ENCODE measurements at regions not wholly inside any gene's neighbourhood (a gene's known extent, or its start where the extent isn't known, plus 50 kb on each side); places are given as distances from the start of the nearest gene placed in this dataset.
"Not testable (repeated sequence)": the region's sequence is repeated elsewhere in the genome, so short reads cannot be mapped to it uniquely, and the experiment has no call there.

DNA sequence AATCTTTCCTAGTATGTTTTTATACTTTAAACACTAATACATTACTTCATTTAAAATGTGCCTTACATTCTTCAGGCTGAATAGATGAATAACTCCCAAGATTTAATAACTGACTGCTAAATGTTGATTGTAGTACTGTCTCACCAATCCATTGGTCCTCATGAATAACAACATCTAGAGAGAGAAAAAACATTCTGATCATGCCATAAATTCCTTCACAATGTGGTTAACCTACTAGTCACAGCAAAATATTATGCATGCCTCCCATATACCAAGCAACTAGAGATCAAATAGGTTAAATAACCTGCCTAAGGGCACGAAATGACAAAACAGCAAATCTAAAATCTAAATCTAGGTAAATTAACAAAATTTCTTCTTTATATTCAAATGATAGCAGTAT is 66.2 kb downstream of the SYT15 start:
- not testable (repeated sequence) for DNase-seq (ENCODE audit: low read depth)

DNA sequence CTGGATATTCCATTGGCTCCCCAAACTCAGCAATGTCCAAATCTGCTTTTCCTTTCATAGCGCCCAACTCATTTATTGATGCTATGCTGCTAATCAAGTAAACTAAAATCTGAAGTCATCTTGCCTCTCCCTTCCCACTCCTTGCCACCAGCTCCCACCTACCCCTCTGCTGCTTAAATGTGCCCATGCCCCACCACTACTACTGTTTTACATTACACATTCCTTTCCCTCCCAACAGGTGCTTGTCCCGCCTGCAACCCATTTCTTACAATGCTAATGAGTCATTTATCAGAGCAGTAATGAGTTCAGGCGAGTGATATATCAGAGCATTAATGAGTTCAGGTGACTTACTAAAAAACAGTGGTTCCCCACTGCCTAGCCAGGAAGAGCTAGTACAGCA is 67.2 kb downstream of the SYT15 start:
- DNase-seq (ENCODE audit: low read depth): not testable (repeated sequence)

DNA sequence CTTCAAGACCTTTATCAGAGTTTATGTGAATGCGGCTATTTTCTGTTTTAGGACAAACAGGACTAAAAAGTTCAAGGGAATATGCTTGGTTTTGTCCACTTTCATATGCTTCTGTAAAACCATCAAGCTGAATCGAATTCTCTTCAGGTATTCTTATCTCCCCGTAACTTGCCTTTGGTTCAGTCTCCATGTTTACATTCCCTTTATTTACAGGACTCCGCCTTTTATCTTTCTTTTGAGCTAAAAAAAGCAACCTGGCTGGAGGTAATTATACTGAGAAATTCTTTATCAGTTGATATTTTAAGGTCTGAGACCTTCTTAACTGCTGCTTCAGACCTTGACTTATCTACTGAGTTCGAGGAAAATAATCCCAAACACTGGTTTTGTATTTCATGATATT is 72.0 kb downstream of the SYT15 start:
- not testable (repeated sequence) for DNase-seq (ENCODE audit: low read depth)

DNA sequence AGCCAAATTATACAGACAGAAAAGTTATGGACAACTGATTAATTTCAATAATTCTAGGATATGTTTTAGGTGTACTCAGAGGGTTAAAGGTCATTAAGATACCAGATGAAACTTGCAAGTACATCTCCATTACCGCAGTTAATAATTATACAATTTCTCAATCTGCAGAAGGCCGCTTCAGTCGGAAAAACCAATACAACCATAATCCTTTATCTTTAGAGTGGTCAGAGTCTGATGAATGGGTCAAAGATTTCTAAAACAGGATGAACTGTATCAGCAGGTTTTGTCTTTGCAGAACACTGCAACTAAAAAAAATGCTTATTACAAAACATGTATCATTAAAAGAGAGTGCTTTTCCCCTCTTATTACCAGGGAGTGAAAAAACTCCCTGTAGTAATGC is 78.5 kb downstream of the SYT15 start:
- DNase-seq (ENCODE audit: low read depth): not testable (repeated sequence)

DNA sequence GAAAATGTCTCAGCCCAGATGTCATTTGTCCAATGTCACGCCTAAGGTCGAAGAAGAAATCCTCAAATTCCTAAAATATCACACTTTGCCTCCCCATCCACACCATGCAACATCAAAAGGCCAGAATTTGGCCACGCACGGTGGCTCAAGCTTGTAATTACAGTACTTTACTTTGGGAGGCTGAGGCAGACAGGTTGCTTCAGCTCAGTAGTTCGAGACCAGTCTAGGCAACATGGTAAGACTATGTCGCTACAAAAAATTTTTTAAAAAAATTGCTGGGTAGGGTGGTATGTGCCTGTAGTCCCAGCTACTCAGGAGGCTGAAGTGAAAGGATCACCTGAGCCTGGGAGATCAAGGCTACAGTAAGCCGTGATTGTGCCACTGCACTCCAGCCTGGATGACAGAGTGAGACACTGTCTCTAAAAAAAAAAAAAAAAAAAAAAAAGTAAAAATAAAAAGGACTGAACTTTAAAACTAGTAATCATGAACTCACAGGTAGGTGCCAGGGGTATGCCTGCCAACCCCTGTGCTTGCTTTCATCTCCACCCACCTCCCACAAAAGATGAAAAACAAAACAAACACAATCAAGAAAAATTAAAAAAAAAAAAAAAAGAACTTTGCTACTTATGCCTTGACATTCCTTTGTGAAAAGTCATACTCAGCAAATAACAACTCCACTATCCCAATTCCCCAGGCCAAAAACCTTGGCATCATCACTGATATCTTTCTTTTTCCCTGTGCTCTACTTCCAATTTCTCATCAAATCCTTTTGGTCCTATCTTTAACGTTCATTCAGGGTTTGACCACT is 81.3 kb downstream of the SYT15 start:
- DNase-seq (ENCODE audit: low read depth): peak; percentile 0

DNA sequence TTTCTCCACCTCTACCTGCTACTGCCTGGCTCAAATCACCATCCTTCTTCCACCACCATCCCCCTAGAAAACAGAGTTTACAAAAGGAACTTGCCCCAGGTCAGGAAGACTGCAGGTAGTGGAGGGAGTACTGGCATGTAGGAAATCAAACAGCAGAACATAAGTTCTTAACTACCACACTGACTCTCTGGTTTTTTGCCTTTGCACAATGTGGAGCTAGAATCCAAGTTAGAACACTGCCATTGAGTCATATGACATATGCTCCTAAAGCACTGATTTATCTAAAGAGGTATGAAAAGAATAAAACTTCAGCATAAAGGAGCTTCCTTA is 81.9 kb downstream of the SYT15 start:
- DNase-seq (ENCODE audit: low read depth): not testable (repeated sequence)

DNA sequence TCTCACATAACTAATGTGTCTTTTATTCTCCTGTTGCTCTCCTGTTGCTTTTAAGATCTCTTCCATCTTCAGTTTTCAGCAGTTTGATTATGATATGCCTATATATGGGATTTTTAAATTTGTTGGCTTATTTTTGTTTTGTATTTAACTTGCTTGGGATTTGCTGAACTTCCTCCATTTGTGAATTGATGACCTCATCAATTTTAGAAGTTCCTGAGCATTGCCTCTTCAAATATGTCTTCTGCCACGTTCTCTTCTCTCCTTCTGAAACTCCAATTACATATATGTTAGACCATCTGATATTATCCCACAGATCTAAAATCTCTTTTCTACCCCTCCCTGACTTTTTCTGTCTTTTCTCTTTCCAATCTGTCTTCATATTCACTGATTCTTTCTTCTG is 86.6 kb downstream of the SYT15 start:
- DNase-seq (ENCODE audit: low read depth): not testable (repeated sequence)

DNA sequence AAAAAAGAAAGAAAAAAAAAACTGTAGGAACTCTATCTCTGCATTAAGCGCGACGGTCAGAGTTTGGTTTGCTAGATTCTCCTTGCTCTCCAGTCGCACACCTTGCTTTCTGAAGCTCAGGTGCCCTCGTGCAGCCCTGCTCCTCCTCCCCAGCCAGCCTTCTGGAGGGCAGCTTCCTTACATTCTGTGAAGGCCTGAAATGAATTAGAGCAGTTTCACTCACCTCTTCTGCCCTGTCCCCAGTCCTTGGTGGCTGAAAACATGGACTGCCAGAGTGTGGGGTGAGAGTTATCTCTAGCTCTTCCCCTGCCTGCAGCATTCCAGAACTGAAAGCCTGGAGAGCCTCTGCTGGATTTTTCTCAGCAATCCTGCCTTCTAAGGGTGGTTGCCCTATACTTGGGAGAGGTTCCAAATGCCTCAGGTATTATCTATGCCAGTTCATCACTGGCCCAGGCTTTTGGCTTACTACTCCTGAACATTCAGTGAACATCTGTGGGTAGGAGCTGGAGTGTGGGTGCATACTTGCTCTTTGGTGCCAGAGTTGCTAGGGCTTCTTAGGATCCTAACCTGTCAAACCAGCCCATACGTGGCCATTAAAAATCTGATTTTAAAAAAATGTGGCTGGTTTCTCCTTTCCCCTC is 89.5 kb downstream of the SYT15 start:
- not testable (repeated sequence) for DNase-seq (ENCODE audit: low read depth)

DNA sequence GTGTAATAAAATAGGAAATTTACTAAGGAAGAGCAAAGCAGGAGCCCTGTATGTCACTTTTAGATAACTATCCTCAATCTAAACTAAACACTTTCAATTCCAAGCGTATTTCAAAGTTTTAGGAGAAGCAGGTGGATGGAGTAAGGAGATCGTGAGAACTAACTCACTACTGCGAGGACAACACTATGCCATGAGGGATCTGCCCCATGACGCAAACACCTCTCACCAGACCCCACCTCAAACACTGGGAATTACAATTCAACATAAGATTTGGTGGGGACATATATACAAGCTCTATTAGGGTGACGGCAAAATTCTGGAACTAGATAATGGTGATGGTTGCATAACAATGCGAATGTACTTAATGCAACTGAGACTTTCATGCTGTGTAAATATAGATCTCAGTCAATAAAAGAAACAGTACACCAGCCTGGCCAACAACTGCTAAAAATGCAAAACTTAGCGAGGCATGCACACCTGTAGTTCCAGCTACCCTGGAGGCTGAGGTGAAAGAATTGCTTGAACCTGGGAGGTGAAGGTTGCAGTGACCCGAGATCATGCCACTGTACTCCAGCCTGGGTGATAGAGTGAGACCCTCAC is 99.0 kb downstream of the SYT15 start:
- not testable (repeated sequence) for DNase-seq (ENCODE audit: low read depth)

DNA sequence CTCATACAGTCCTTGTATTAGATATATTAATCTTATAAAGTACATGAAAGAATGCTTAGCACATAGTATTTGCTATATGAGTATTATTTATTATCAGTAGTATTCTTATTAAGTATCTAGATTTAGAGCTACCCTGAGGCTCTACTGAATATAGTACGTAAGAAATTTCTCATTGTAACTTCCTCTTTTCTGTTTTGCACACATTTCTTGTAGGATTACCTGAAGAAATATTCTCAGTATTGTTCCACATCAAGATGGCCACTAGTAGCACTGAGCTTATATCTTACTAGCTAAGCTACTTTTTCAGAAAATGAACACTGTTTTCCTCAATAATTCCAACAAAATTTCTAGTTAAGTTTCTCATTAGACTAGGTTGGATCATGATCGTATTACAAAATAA is 112.5 kb downstream of the SYT15 start:
- DNase-seq (ENCODE audit: low read depth): not testable (repeated sequence)

DNA sequence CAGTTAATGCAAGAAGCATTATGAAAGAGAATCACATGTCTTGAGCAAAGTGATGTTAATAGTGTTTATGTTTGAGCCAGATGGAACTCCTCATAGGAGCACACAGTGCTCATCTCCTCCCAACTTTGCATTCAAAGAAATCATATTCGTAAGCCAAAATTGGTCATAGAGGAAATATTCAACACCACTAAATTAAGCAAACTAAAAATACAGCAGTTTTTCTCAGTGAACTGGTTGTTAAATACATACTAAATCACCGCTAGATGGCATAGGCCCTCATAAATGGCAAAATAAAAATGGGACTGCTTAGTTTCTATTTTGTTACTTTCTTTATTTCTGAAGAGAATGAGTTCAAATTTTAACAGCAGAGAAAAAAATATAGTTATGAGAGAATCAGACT is 114.3 kb downstream of the SYT15 start:
- not testable (repeated sequence) for DNase-seq (ENCODE audit: low read depth)

DNA sequence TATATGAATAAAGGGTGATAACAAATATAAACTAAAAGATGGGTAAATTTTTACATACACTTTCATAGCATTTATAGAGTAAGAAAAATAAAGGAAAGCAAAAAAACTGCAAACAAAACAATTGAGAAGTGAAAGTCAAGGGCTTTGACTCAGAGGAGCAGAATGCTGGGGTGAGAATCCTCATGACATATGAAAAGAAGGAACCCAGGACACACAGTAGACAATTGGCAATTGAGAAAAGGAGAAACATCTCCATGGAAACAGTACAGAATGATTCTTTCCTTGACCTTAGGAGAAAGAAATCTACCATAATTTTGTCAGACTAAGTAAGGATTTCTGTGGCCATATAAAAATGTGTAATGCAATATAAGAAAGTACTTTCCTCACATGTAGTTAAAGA is 138.3 kb downstream of the SYT15 start:
- DNase-seq (ENCODE audit: low read depth): not testable (repeated sequence)

DNA sequence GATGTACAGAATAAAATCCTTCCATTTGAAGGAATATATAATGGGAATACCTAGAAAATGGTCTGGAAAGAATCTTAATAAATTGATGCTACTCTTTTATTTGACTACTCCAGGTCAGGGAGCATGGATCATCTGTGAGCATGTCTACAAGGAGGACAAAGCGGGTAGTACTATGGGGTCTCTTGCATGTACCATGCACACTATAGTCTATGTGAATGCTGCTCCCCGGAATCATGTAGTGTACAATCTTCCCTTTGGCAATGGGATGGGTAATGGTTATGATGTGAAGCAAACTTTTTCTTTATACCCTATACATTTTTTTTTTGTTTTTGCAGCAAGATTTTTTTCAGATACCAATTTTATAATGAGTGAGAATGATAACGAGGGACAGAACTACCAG is 139.1 kb downstream of the SYT15 start:
- not testable (repeated sequence) for DNase-seq (ENCODE audit: low read depth)

DNA sequence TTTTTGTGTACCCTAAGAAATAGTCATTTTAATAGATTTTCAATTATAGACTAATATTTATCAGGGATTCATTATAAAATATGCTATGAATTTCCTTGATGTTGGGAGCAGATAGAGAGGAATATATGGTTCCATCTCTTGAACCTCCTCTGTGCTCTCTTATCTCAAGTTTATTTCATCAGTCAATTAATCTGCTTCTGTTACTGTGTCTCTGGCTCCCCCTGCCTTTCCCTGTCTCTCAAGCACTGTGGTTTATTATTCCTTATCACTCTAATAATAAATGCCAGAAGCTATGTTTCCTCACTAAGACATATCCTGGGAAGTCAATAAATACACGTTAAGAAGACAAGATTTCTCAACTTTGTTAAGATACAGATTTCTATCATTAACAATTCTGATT is 141.5 kb downstream of the SYT15 start:
- peak; percentile 27 for DNase-seq (ENCODE audit: low read depth)

DNA sequence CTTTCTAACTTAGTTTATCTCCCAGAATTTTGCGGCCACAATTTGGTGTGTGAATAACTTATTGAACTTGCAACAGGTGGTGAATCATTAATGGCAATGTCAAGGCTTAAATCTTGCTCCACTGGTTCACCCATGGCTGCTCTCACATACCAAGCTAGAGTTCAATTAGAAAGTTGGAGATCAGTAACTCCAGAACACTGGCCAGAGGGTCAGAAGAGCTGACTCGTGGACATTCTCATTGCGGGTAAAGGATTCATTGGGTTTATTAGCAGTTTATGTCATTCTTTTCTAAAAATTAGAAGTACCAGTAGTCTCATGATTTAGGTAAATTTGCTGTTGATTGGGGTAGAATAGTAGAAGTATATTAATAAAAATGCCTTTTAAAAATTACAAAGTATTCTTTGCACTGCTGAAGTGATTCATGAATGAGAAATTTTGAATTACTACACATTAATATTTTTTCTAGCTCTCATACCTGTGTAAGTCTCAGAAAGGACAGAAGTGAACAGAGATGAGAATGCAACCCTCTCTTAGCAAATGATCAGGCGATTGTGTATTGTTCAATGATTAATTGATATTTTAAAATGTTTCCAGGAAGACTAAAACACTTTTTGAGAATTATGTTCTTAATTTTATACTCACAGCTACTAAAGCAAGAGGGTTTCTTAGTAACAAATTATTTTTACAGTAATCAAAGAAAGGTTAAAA is 142.0 kb downstream of the SYT15 start:
- not testable (repeated sequence) for DNase-seq (ENCODE audit: low read depth)

DNA sequence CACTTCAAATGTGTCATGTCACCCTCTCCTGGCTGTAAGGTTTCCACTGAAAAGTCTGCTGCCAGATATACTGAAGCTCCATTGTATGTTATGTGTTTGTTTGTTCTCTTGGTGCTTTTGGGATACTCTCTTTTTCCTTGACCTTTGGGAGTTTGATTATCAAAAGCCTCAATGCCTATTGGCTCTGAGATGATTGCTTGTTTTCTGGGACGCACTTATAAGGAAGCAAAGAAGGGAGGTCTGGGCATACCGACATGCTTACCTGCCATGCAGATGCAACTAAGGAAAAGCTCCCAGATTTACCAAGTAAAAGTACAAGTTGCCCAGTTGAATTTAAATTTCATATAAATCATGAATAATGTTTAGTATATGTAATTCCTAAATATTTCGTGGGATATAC is 145.3 kb downstream of the SYT15 start:
- not testable (repeated sequence) for DNase-seq (ENCODE audit: low read depth)

DNA sequence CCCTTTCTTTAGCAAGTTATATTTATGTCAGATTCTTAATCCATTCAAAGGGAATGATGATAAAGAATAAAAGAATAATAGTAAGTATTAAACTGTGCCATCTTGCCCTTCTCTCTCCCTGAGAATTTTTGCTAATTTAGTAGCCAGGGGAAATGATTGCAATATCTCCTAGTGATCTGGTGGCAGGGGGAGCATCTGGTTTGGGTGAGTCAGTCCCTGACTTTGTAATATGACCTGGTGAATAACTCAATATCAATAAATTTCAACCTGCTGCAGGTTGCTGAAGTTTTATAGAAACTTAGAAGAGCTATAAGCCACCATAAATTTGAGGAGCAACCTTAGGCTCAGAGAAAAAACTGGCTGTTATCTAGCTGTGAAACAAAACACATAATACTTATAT is 149.4 kb downstream of the SYT15 start:
- not testable (repeated sequence) for DNase-seq (ENCODE audit: low read depth)

DNA sequence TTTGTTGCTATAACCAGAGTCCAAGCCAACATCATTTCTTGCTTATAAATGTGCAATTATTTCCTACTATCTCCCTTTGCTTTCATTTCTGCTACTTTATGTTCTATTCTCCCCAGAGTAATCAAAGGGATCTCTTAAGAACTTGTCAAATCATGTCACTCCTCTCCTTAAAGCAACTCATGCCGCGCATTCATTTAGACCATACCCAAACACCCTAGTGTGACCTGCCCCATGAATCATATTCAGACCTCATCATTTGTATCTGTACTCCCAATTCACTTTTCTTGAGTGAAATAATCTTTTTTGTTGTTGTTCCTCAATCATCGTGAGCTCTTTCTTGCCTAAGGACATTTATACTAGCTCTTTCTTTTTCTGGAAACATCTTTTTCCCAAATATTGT is 151.8 kb downstream of the SYT15 start:
- not testable (repeated sequence) for DNase-seq (ENCODE audit: low read depth)

DNA sequence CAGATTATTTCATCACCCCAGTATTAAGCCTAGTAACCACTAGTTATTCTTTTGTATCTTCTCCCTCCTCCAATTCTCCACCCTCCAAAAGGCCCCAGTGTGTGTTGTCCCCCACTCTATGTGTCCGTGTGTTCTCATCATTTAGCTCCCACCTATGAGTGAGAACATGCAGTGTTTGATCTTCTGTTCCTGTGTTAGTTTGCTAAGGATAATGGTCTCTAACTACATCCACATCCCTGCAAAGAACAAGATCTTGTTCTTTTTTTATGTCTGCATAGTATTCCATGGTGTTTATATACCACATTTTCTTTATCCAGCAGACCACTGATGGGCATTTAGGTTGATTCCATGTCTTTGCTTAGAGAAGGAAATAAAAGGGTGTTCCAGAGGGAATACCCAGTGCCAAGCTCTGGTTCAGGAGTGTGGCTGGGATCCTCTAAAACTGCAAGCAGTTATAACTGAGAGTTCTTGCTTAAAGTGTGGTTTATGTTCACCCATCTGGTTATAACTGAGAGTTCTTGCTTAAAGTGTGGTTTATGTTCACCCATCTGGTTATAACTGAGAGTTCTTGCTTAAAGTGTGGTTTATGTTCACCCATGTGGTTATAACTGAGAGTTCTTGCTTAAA is 154.8 kb downstream of the SYT15 start:
- not testable (repeated sequence) for DNase-seq (ENCODE audit: low read depth)

DNA sequence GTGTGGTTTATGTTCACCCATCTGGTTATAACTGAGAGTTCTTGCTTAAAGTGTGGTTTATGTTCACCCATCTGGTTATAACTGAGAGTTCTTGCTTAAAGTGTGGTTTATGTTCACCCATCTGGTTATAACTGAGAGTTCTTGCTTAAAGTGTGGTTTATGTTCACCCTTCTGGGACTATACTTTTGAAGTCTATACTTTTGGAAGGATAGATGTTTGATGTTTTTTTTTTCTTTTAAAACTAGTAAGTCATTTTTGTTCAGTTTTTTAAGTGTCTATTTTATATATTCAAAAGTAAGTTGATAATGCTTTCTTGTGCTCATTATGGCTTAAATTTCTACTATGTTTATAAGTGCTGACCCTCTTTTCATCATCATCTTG is 155.3 kb downstream of the SYT15 start:
- DNase-seq (ENCODE audit: low read depth): not testable (repeated sequence)

DNA sequence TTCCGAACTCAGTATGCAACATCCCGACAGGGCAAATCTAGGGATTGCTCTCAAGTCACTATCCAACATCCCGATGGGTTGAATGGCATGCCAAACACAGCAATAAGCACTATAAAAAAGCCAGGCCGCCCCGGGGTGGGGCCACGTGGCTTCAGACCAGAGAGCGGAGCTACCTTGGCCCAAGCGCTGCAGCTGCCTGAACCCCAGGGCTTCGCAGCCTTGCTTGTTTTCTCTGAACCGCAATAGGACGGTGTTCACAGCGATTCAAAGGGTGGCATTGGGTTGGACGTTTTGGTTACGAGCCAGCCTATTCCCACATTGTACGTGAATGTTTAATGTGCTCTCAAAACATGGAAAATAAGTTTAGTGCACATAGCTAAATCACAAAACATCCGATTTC is 161.0 kb downstream of the SYT15 start:
- not testable (repeated sequence) for DNase-seq (ENCODE audit: low read depth)

DNA sequence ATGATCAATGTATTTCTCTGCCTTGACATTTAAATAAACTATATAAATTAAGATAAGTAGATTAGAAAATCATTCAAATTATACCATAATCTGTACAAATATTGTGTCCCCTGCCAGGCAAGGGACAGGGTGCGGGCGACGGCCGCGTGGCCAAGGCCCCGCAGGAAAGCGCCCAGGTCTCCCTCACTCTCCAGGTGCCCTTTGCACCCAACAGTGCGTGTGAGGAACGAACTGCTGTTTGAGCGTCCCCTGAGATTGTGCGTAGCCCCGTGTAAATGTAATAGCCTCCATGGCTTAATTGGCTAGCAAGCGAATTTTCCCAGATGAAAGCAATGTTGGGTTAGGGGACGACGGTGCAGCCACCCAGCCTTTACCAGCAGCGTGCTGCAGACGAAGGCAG is 161.4 kb downstream of the SYT15 start:
- not testable (repeated sequence) for DNase-seq (ENCODE audit: low read depth)

Measured in EH (cell line).